SJSA1 (cell line): ENCODE measurements at regions not wholly inside any gene's neighbourhood (a gene's known extent, or its start where the extent isn't known, plus 50 kb on each side); places are given as distances from the start of the nearest gene placed in this dataset.
"Not testable (repeated sequence)": the region's sequence is repeated elsewhere in the genome, so short reads cannot be mapped to it uniquely, and the experiment has no call there.

Experiments used
- DNase-seq, 2 experiments: peaks; one replicate each; pipeline ENCODE4 v3.0.0-alpha.2; 2015 to 2020; ENCODE audit warnings: low spot score in 2 of 2, low read depth in 1 of 2
- H3K27ac ChIP-seq: fragments of 250-450 bp; sonication (Bioruptor Pico); 2 replicates; pipeline ENCODE4 v1.5.1; 2020; ENCODE audit warnings: mild to moderate bottlenecking, moderate library complexity
- H3K27me3 ChIP-seq: fragments of 250-450 bp; sonication (Bioruptor Pico); replicated peaks from 2 replicates; pipeline ENCODE4 v1.5.1; 2020; ENCODE audit warnings: mild to moderate bottlenecking, moderate library complexity
- H3K36me3 ChIP-seq: fragments of 250-450 bp; sonication (Bioruptor Pico); 2 replicates; pipeline ENCODE4 v1.5.1; 2020; ENCODE audit warnings: mild to moderate bottlenecking
- H3K4me1 ChIP-seq: fragments of 250-450 bp; sonication (Bioruptor Pico); replicated peaks from 2 replicates; pipeline ENCODE4 v1.6.1; 2021; ENCODE audit warnings: mild to moderate bottlenecking
- H3K4me3 ChIP-seq: fragments of 250-450 bp; sonication (Bioruptor Pico); 2 replicates; pipeline ENCODE4 v1.5.1; 2020; ENCODE audit warnings: mild to moderate bottlenecking
- H3K9me3 ChIP-seq: fragments of 250-450 bp; sonication (Bioruptor Pico); replicated peaks from 2 replicates; pipeline ENCODE4 v1.5.1; 2020; ENCODE audit warnings: mild to moderate bottlenecking

DNA sequence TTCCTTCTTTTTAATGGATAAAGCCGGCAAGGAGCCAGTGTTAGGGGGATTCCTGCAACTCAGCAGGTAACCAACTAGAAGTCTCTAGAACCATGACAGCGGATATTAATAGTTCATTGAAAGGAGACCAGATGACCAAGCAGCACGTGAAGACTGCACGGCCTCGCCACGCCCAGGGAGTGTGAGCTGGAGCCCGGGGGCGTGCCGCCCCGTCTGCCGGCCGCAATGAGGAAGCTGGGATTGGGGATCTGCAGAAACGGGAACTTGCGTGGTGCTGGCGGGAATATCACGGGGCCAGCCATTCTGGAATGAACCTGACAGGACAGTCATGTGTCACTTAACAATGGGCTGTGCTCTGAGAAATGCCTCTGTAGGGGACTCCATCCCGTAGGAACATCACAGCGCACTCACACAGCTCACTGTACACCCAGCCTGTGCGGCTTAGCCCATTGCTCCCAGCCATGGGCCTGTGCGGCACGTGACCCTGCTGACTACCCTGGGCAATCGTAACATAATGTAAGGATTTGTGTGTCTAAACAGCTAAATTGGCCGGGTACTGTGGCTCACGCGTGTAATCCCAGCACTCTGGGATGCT, 4092.8 kb upstream of the TPTE start:
- H3K9me3 ChIP-seq, H3K4me1 ChIP-seq, H3K27me3 ChIP-seq, H3K4me3 ChIP-seq, H3K36me3 ChIP-seq, DNase-seq, H3K27ac ChIP-seq: not testable (repeated sequence)

DNA sequence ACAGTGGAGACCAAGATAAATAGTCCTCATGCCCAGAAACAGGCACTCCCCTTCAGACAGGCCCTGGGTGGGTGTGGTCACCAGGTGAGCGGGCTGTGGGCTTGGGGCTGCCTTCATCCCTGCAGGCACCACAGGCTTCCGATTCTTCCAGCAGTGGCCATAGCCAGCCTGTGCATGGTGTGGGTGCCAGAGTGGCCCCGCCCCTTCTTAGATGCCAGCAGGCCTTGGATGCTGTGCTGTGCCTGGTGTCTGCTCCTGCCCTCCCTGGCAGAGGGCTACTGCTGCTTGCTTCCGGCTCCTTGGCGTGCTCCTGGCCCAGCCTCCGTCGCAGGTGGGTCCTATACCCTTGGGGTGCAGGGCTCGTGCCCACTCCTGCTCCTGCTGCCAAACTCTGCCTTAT, 4091.5 kb upstream of the TPTE start:
- not testable (repeated sequence) for H3K27ac ChIP-seq, H3K4me1 ChIP-seq, DNase-seq, H3K9me3 ChIP-seq, H3K27me3 ChIP-seq, H3K4me3 ChIP-seq, H3K36me3 ChIP-seq

DNA sequence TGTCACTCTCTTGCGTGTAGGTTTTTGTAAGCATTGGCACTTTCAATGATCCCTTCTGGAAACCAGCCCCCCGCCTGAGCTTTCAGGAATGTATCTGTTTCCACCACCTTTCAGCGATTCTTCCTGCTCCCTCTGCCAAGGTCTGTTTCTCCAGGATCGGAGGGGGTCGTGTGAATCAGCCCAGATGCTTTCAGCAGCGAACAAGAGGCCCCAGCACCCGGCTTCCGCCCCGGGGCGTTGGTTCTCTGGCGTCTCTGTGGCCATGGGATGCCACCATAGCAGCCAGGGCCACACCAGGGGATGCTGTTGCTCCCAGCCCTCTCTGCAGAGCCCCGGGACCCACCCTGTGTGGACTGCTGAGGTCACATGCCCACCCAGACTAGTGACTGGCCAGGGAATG, 4088.2 kb upstream of the TPTE start:
- not testable (repeated sequence) for H3K9me3 ChIP-seq, H3K4me1 ChIP-seq, DNase-seq, H3K27me3 ChIP-seq, H3K4me3 ChIP-seq, H3K27ac ChIP-seq, H3K36me3 ChIP-seq

DNA sequence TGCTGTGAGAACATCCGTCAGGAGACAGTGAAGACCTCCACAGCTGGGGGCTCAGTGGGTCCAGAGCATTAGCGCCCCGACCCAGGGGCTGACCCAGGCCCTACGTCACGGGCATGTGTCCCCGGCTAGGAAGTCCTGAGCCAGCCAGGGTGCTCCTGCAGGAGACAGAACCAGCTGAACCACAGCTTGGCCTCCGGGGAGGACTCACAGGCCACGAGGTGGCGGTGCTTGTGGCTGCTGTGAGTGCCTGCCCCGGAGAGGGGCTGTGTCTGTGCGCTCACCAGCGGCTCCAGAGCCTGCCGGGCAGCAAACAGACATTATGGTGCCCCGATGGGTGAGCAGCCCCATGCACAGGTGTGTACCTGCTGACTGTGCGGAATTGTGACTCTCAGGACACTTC, 4085.2 kb upstream of the TPTE start:
- H3K4me1 ChIP-seq, H3K27me3 ChIP-seq, DNase-seq, H3K36me3 ChIP-seq, H3K4me3 ChIP-seq, H3K27ac ChIP-seq, H3K9me3 ChIP-seq: not testable (repeated sequence)

DNA sequence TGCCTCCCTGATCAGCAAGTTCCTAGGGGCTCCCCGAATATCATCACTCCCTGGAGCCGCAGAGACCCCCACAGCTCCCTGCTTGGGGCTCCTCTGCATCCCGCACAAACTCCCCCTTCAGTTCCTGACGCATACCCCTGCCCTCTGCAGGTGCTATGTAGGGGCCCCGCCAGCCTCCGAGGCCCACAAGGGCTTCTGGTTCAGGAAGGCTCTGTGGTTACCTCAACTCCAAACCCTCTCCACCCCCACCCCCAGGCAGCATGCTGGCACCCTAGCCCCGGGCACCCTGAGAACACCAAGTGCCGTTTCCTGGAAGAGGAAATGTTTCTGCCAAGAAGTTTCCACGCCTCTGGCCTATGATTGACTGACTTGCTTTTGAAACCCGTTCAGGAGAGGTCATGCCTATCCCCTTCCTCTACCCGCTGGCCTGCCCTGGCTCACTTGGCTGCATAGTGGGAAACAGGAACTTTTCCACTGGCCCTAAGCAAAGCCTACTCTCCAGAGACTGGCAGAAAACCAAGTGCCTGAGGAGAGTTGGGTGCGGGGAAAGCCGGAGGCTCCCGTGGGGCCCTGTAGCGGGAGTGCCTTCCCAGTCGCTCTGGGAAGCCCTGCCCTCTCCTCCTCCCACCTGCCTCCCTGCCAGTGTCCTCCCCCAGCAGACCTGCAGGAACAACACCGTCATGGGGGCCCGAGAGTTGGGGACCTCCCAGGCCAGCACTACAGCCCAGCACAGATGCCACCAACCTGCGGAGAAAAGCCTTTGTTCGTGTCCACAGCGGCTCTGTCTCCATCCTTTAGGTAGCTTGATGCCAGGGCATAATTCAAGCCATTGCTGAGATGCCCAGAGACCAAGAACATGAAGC, 4084.2 kb upstream of the TPTE start:
- not testable (repeated sequence) for DNase-seq, H3K27ac ChIP-seq, H3K36me3 ChIP-seq, H3K9me3 ChIP-seq, H3K4me3 ChIP-seq, H3K27me3 ChIP-seq, H3K4me1 ChIP-seq

DNA sequence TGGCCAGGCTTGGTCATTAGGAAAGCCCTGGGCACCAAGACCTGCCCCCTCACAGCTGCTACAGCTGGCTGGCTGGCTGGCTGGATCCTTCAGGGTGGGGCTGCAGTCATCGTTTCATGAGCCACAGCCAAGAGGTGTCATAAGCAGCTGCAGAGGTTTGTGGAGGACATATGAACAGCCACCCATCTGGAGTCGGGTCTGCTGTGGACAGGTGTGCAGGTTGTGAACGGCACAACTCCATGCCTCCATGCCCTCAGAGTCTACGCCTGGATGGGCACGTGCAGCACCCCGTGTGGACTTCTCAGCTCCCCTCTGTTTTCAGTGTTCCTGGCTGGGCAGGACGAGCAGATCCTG, 4083.6 kb upstream of the TPTE start:
- not testable (repeated sequence) for DNase-seq, H3K4me3 ChIP-seq, H3K4me1 ChIP-seq, H3K27ac ChIP-seq, H3K27me3 ChIP-seq, H3K36me3 ChIP-seq, H3K9me3 ChIP-seq

DNA sequence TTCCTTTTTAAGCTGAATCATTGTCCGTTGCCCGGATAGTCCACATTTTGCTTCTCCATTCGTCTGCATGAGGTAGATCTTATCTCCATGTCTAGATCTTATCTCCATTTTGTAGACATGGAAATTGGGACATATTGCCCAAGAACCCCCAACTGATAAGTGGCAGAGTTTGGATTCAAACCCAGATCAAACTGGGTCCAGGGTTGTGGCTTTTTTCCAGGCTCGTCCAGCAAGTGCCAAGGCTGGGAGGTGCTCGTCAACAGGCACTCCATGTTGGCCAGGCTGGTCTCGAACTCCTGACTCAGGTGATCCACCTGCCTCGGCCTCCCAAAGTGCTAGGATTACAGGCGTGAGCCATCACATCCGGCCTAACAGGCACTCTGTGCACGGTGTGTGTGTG, 4082.3 kb upstream of the TPTE start:
- H3K4me3 ChIP-seq, H3K9me3 ChIP-seq: not testable (repeated sequence)

DNA sequence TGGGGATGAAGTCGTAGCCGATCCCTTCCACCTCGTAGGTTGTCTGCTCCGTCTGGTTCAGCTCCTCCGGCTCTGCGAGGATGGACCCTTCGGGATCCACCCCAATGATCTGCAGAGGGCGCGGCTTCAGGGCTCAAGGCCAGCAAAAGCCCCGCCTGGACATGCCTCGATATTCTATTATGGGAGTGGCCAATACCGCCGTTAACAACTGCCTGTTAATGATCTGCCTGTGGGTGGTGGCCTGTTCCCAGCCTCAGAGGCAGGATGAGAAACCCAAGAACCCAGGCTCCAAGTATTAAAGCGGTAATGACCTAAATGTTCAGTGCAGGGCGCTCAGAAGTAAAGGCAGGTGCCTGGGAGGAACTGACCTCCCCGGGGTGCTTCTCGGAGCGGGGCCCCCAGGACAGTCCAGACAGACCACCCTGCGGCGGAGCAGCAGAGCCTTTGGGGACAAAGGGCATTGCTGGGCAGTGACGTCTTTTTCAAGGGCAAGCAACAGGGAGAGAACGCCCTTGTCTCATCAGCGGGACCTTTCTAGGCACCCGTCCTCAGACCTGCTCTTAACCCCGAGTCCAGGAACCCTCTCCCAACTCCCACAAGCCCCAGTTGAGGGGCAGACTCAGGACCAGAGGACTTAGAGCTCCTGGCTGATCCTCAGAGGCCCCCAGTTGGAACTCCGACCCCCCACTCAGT, 4066.6 kb upstream of the TPTE start:
- H3K4me3 ChIP-seq, H3K9me3 ChIP-seq, H3K27me3 ChIP-seq, H3K27ac ChIP-seq, H3K36me3 ChIP-seq, DNase-seq, H3K4me1 ChIP-seq: not testable (repeated sequence)

More for the DNA sequence above, 4082.3 kb upstream of the TPTE start:
- H3K4me1 ChIP-seq, H3K27me3 ChIP-seq, DNase-seq, H3K36me3 ChIP-seq, H3K27ac ChIP-seq: not testable (repeated sequence)

DNA sequence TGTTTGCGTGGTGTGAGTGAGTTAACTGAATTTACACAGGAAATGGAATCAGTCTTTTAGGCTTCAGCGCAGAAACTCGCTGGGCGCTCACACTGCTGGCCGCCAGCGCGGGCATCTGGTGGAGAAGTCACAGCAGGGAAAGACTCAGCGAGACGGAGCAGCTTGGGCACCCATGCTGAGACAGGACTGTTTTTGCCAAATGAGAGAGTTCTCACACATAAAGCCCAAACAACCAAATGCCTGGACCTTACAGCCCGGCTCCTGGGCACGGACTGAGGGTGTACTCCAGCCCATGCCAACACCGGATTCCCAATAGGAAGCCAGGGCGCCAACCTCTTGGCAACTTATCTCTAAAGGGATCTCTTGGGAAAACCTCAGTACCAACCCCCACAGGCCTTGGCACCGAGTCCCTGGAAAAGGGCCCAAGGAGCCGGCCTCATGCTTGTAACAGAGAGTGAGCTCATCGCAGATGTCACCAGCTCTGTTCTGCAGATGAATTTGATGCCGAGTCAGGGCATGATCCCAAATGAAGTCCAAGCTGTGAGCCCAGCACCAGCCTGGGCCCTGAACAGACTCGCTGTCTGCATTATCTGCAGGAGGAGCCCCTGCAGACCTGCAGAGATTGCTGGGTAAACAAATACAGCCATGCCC, 4065.2 kb upstream of the TPTE start:
- H3K4me1 ChIP-seq, H3K36me3 ChIP-seq, DNase-seq, H3K27ac ChIP-seq, H3K9me3 ChIP-seq, H3K27me3 ChIP-seq, H3K4me3 ChIP-seq: not testable (repeated sequence)

DNA sequence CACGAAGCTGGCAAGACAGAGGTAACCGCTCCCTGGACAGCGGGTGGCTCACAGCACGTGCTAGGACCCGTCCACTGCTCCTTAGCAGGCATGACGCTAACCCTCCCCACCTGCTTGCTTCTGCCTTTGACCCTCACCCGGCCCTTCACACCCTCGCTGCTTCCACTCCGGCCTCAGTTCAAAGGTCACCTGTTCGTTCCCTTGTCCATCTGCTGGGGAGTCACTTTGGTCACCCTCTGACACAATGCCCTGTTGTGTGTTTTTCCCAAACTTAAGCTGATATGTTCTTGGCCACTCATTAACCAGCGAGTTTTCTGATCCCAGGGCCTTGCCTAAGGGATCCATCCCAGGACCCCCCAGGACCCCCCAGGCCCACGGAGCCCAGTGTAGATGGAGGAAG, 4061.6 kb upstream of the TPTE start:
- not testable (repeated sequence) for H3K36me3 ChIP-seq, H3K9me3 ChIP-seq, H3K4me1 ChIP-seq, H3K27me3 ChIP-seq, DNase-seq, H3K27ac ChIP-seq, H3K4me3 ChIP-seq

DNA sequence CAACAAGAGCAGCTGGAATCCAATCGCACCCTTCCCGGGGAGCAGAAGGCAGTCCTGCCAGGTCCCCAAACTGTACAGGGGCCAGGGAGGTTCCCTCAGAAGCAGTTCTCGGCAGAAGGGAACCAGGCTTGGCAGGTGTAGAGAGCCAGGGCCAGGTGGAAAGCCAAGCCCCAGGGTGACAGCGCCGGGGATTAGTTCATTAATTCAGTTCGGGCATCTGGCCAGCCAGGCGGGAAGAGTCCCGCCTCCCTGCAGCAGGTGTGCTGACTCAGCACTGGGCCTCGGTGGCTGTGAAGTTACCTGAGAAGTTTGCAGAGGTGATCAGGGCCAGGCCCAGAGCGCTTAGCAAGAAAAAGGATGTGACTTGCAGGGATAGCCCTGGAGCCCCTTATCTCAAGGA, 4060.0 kb upstream of the TPTE start:
- H3K4me1 ChIP-seq: not testable (repeated sequence)

DNA sequence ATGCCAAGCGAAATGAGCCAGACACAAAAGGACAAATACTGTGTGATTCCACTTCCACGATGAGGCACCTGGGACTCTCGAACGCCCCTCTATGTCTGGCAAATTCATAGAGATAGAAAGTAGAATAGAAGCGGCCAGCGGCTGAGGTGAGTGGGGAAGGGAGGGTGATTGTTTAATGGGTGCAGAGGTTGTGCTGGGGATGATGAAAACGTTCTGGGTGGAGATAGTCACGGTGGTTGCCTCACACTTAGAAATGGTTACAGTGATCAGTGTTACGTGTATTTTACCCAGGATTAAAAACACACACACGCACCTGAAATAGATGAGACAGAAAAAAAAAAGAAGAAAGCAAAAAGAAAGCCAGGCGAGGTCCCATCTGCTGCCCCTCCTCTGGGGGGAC, 4057.0 kb upstream of the TPTE start:
- not testable (repeated sequence) for DNase-seq, H3K4me1 ChIP-seq, H3K27me3 ChIP-seq, H3K9me3 ChIP-seq, H3K27ac ChIP-seq, H3K4me3 ChIP-seq, H3K36me3 ChIP-seq

More for the DNA sequence above, 4060.0 kb upstream of the TPTE start:
- not testable (repeated sequence) for DNase-seq, H3K9me3 ChIP-seq, H3K27ac ChIP-seq, H3K27me3 ChIP-seq, H3K36me3 ChIP-seq, H3K4me3 ChIP-seq

DNA sequence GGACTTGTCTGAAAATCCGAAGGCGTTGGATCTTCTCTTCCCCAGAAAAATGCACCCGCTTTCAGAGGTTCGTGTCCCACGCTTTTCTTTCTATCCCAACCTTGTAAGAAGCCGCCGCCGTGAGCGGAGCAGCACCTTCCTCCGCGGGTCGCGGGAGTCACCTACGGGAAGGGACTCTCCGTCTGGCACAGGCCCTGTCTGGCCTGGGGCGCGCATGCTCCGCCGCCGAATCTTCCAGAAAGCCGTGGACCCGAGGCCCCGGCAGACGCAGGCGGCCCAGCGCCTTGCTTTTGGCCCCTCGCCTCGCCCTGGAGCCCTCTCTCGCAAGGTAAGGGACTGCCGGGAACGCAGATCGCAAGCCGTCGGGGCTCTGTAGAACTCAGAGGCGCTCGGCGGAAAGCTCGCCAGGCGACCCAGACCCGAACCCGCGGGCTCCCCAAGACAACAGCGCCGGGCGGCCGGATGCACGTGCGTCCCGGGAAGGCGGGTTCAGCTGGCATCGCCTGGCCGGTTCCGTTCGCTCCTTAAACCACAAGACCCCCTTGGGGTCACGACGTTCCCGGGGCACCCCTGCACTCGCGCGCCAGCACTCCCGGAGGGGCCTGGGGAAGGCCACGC, 4055.2 kb upstream of the TPTE start:
- H3K9me3 ChIP-seq, H3K4me3 ChIP-seq, DNase-seq, H3K36me3 ChIP-seq, H3K4me1 ChIP-seq, H3K27me3 ChIP-seq, H3K27ac ChIP-seq: not testable (repeated sequence)

DNA sequence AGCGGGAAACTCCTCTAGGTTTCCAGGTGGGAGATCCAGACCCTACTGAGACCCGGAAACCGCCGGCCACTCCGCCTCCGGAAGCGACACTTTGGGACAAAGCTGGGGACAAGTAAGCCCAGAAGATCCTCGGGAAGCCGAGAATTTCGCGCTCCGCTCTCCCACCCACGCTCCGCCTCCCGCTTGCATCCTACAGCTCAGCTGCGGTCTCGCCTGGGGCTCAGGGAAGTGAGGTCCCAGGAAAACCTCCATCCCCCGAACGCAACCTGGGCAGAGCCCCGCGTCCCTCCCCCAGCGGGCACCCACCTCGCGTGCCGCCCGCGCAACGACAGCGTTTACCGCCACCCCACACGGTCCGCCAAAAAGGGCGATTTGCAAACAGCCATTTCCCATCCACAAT, 4054.7 kb upstream of the TPTE start:
- not testable (repeated sequence) for H3K27me3 ChIP-seq, H3K4me1 ChIP-seq, DNase-seq, H3K27ac ChIP-seq, H3K4me3 ChIP-seq, H3K9me3 ChIP-seq, H3K36me3 ChIP-seq
